Type B pancreatic cell (in vitro differentiated cells): ENCODE measurements at regions not wholly inside any gene's neighbourhood (a gene's known extent, or its start where the extent isn't known, plus 50 kb on each side); places are given as distances from the start of the nearest gene placed in this dataset.

Source experiments
- DNase-seq: peaks from one replicate; pipeline ENCODE4 v3.0.0; 2021; ENCODE audit warnings: mixed read lengths; ENCODE audit not compliant: unreplicated experiment; ENCODE audit errors: extremely low spot score
- H3K27ac Mint-ChIP-seq: 2 replicates; pipeline ENCODE4 v1.8.0; 2021; ENCODE audit warnings: mild to moderate bottlenecking, mixed read lengths
- H3K27me3 Mint-ChIP-seq: 2 replicates; pipeline ENCODE4 v1.8.0; 2021; ENCODE audit warnings: mixed read lengths
- H3K36me3 Mint-ChIP-seq: 2 replicates; pipeline ENCODE4 v1.8.0; 2021; ENCODE audit warnings: mixed read lengths
- H3K4me1 Mint-ChIP-seq: one replicate; pipeline ENCODE4 v1.8.0; 2021; ENCODE audit warnings: mixed read lengths; ENCODE audit not compliant: unreplicated experiment
- H3K4me3 Mint-ChIP-seq: 2 replicates; pipeline ENCODE4 v1.8.0; 2021; ENCODE audit warnings: mild to moderate bottlenecking, mixed read lengths
- H3K9me3 Mint-ChIP-seq: 2 replicates; pipeline ENCODE4 v1.8.0; 2021; ENCODE audit warnings: mixed read lengths
- CTCF ChIP-seq: fragments of 200-600 bp; sonication (generic); conservative IDR thresholded peaks from 2 replicates; pipeline ENCODE4 v1.5.0; 2021; ENCODE audit warnings: antibody characterized with exemption, mild to moderate bottlenecking

DNA sequence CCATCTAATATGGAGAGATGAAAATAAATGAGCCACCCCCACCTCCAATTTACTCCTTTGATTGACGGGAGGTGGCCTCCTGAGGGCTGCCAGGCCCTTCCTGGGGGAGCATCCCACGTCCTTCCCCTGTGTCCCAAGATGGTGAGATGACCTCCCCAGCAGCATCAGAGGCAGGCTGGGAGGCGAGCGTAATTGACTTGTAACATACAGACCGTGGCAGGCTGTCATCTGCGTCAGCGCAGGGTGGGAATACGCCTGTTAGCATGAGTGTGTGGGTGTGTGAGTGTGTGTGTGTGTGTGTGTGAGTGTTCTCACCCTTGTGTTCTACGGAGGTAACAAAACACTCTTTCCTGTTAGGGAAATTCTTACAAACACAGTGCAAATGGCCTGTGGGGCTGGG is 156.9 kb upstream of the CIBAR2 start:
- no peak for DNase-seq
- Mint-ChIP-seq H3K27ac (no peak overlapping the region), H3K36me3 (no peaks in the 10 kb centered on the region), H3K27me3 (peaks cover 16% of the 10 kb centered on the region), H3K4me3 (no peak overlapping the region), H3K9me3 (no peaks in the 10 kb centered on the region), H3K4me1 (peaks cover 47% of the 10 kb centered on the region)
- no peak for TF ChIP-seq CTCF

- Mint-ChIP-seq H3K4me1 (peaks cover 40% of the 10 kb centered on the region), H3K27me3 (peaks cover 16% of the 10 kb centered on the region), H3K36me3 (no peaks in the 10 kb centered on the region), H3K27ac (peak overlapping the region; percentile 63), H3K9me3 (no peaks in the 10 kb centered on the region), H3K4me3 (peak overlapping the region; percentile 52)
- no peak for DNase-seq
- no peak for TF ChIP-seq CTCF
Measured at GRCh38 chr16:85270374-85270773, 158.1 kb upstream of the CIBAR2 start.

DNA sequence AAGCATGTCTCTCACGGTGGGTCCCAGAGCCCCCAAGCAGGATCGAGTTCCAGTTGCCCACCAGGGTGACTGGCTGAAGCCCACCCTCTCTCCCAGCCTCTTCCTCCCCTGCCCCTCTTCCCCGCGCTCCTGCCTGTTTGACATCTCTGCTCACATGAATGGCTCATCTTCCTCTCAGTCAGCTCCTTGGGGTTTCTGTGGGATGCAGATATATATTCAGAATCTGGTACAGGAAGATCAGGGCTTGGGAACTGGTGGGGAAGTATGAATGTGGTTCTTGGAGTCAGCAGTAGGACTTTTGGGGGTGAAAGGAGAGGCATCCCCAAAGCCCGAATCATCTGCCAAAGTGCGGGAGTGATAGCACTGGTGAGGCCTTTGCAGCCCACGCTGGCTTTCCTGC is 158.9 kb upstream of the CIBAR2 start:
- no peak for TF ChIP-seq CTCF
- Mint-ChIP-seq H3K27ac (peak overlapping the region; percentile 5), H3K27me3 (peaks cover 16% of the 10 kb centered on the region), H3K9me3 (no peaks in the 10 kb centered on the region), H3K4me3 (peak overlapping the region; percentile 52), H3K36me3 (no peaks in the 10 kb centered on the region), H3K4me1 (peaks cover 36% of the 10 kb centered on the region)
- no peak for DNase-seq

DNA sequence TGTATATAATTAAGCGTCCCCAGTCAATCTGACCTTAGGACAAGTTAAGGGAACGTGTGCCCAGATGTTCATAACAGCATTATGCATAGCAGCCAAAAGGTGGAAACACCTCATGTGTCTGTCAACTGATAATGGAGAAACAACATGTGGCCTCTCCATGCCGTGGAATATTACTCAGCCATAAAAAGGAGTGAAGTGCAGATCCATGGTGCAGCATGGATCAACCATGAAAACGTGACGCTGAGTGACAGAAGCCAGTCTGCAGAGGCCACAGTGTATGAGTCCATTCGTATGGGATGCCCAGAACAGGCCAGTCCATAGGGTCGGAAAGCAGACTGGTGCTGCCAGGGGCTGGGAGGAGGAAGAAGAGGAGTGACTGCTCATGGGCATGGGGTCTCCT is 161.0 kb upstream of the CIBAR2 start:
- peaks cover 33% of the 10 kb centered on the region for H3K4me1 Mint-ChIP-seq
- no peak overlapping the region for H3K4me3 Mint-ChIP-seq
- H3K27me3 Mint-ChIP-seq: peaks cover 12% of the 10 kb centered on the region
- H3K9me3 Mint-ChIP-seq: no peaks in the 10 kb centered on the region
- no peaks in the 10 kb centered on the region for H3K36me3 Mint-ChIP-seq
- no peak overlapping the region for H3K27ac Mint-ChIP-seq
- TF ChIP-seq CTCF: no peak
- no peak for DNase-seq

DNA sequence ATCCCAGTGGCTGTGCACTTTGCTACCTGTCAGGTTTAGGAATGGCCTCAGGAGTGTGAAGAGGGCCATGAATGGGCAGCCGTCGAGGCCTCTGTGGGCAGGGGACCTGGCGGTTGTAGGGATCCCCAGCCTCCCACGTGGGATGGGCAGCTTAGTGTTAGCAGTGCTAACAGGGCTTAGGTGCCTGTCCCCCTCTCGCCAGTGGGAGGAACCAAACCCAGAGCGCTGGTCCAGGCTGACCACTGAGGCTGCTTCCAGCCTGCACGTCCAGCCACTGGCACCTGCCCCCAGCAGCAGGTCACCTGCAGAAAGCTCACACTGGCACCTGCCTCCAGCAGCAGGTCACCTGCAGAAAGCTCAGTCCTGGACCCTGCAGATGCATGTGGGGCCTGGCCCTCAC is 162.2 kb upstream of the CIBAR2 start:
- no peaks in the 10 kb centered on the region for H3K36me3 Mint-ChIP-seq
- TF ChIP-seq CTCF: no peak
- H3K27ac Mint-ChIP-seq: no peak overlapping the region
- no peak overlapping the region for H3K4me3 Mint-ChIP-seq
- no peak for DNase-seq
- H3K27me3 Mint-ChIP-seq: peaks cover 8% of the 10 kb centered on the region
- H3K4me1 Mint-ChIP-seq: peaks cover 36% of the 10 kb centered on the region
- H3K9me3 Mint-ChIP-seq: no peaks in the 10 kb centered on the region

- Mint-ChIP-seq H3K4me1 (peaks cover 31% of the 10 kb centered on the region), H3K27me3 (peaks cover 8% of the 10 kb centered on the region), H3K36me3 (no peaks in the 10 kb centered on the region), H3K4me3 (no peak overlapping the region), H3K9me3 (no peaks in the 10 kb centered on the region), H3K27ac (no peak overlapping the region)
- no peak for DNase-seq
- TF ChIP-seq CTCF: no peak
Measured at GRCh38 chr16:85274924-85275323, 162.7 kb upstream of the CIBAR2 start.
